GM12892 (cell line): ENCODE measurements at regions not wholly inside any gene's neighbourhood (a gene's known extent, or its start where the extent isn't known, plus 50 kb on each side); places are given as distances from the start of the nearest gene placed in this dataset.
A peak's percentile ranks its signal among the peaks of the same experiment; 100 is the strongest.
"Not testable (repeated sequence)": the region's sequence is repeated elsewhere in the genome, so short reads cannot be mapped to it uniquely, and the experiment has no call there.

Experiments used
- DNase-seq: peaks from one replicate; pipeline ENCODE4 v3.0.0; 2011; ENCODE audit not compliant: insufficient read length
- FAIRE-seq: peaks from 2 replicates; lab custom pipeline; 2011; peaks lifted over from hg19 to GRCh38; lab: Jason Lieb, UNC
- POLR2A ChIP-seq: IDR thresholded peaks from 2 replicates; pipeline ENCODE4 v1.6.1; 2011; ENCODE audit warnings: low read depth, low read length, control low read depth
- POLR2AphosphoS5 ChIP-seq: IDR thresholded peaks from 2 replicates; pipeline ENCODE4 v1.6.1; 2011; ENCODE audit warnings: low read depth, low read length, control low read depth
- TAF1 ChIP-seq: IDR thresholded peaks from 2 replicates; pipeline ENCODE4 v1.6.1; 2011; ENCODE audit warnings: low read depth, mild to moderate bottlenecking, control low read depth, low read length, borderline replicate concordance

- FAIRE-seq (peak; percentile 100), DNase-seq (peak; percentile 46)
- TF ChIP-seq POLR2AphosphoS5 (0 out of 2 replicates have a peak, but pooled peaks have one; percentile 33), POLR2A (no peak)
Measured at GRCh38 chr11:115996125-115996807, 492.1 kb upstream of the CADM1 start.

DNA sequence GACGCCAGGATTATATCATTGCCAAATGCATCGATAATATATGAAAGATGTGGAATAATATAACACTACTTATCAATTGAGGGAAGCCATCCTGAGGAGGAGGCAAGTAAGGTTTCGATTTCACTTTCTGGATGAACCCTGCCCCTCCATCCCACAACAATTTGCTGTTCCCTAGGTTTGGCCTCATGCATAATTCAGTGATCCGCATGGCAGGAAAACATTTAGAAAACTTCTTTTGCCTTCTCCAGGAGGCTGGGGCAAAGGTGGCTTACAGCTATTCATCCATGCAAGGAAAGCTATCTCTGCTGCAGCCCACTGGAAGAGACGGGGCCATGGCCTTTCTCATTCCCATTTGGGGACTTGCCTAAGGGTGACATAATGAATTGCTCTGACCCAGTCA is 489.4 kb upstream of the CADM1 start:
- TF ChIP-seq TAF1 (no peak), POLR2AphosphoS5 (no peak), POLR2A (no peak)
- no peak for DNase-seq
- FAIRE-seq: peak; percentile 17

- TF ChIP-seq POLR2A (no peak), POLR2AphosphoS5 (no peak), TAF1 (no peak)
- DNase-seq (peak; percentile 38), FAIRE-seq (peak; percentile 50)
Measured at GRCh38 chr11:115990004-115990447, 485.8 kb upstream of the CADM1 start.

GRCh38 chr11:115985896-115986295 is 481.7 kb upstream of the CADM1 start:
- DNase-seq (no peak), FAIRE-seq (no peak)

DNA sequence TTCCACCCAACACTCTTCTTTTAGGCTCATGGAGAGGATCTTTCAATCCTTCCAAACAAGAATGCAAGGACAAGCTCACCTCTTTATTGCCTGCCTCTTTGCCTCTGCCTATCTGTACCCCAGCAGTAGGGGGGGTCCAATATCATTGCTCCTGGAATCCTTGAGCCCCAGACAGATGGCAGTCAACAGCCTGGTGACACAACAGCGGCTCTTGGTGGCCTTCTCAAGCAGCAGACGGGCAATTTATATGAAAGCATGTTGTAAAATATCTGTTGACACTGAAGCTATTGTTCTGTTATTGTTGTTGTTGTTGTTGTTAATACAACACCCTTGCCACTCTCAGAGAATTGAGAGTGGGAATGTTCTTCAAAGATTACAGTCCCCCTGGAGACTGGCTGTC is 480.0 kb upstream of the CADM1 start:
- TF ChIP-seq POLR2A (no peak), POLR2AphosphoS5 (no peak), TAF1 (no peak)
- no peak for DNase-seq
- no peak for FAIRE-seq

More at GRCh38 chr11:115985896-115986295, 481.7 kb upstream of the CADM1 start:
- TF ChIP-seq POLR2A: no peak
- TF ChIP-seq TAF1: no peak
- no peak for TF ChIP-seq POLR2AphosphoS5

- no peak for TF ChIP-seq POLR2A
- TF ChIP-seq POLR2AphosphoS5: no peak
- TF ChIP-seq TAF1: no peak
- no peak for FAIRE-seq
Measured at GRCh38 chr11:115982666-115983065, 478.5 kb upstream of the CADM1 start.

DNA sequence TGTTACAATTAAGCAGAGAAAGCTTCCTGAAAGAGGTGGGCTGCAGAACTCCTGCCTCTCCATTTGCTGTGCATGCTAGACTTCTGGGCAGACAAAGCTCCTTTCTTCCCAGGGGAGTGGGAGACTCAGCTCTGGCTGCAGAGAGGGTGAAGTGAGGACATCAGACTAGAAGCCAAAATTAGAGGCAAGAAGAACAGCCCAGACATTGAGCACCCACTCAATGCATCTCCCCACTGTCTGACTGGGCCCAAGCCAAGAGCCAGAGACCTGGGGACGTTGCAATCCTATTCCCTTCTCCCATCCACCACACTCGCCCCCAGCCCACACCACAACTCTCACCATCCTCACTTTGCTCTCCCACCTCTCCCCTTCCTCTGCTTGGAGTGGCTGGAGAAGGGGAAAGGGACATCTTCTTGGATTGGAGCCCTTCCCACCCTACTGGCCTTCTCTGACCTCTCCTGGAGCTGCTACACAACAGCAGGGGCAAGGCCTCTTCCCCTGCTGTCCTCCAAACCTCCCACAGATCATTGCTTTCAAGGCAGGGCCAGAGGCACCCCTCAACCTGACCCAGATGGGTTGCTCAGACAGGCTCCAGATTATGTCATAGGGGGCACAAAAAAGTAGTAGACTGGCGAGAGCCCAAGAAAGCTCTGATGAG is 477.7 kb upstream of the CADM1 start:
- no peak for FAIRE-seq
- no peak for DNase-seq
- no peak for TF ChIP-seq TAF1
- no peak for TF ChIP-seq POLR2AphosphoS5
- TF ChIP-seq POLR2A: no peak

More at GRCh38 chr11:115982666-115983065, 478.5 kb upstream of the CADM1 start:
- DNase-seq: no peak

GRCh38 chr11:115981104-115981481 is 476.9 kb upstream of the CADM1 start:
- TF ChIP-seq POLR2A (no peak), TAF1 (no peak), POLR2AphosphoS5 (no peak)
- no peak for DNase-seq
- FAIRE-seq: no peak

DNA sequence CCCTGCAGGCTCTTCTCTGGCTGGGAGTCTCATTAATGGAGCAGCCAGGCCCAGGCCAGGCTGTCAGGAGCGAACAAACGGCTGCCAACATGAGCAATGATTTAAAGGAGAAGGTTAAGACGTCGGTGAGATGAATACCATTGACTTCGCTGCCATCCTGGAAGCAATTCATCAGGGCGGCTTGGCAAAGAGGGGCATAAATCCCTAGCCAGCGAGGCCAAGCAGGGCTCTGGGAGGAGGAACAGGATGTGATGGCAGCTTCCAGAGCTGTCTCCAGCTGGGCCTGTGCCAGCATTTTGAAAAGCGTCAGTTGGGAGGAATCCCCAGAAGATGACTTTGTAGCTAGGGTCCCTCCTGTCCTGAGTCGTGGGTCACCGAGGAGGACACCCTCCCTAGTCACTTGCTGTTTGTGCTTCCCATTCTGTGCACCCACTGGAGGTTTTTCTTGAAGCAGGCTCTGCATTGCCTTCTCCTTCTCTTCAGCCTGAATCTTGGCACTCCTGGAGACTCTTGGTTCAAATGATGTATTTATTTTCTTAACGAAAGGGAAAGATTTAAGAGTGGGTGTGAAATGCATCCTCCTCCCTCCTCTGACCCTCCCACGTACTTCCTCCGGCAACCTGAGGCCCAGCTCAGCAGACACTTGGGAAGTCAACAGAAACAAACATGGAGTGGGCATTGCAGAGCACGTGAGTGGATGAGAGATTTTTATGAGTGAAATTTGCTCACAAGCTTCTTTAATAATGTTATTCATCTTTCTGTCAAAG is 476.3 kb upstream of the CADM1 start:
- DNase-seq (no peak), FAIRE-seq (no peak)
- TF ChIP-seq POLR2A: no peak
- no peak for TF ChIP-seq POLR2AphosphoS5
- no peak for TF ChIP-seq TAF1

DNA sequence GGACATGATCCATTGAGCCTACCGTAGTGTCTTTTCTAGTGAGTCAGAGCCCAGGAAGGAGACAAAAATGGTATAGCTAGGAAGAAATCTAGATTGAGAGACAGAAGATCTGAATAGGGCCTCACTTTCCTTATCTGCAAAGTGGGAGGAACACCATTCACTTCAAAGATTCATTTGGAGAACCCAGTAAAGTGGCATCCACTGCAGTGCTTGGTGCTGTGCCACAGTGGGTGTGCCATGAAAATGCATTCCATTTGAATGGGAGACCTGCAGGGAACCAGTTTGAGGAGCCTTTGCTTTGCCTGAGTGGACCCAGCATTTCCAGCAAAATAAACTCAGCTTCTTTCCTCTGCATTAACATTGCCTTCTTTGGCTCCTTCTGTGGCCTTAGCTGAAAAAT is 470.5 kb upstream of the CADM1 start:
- DNase-seq: no peak
- TF ChIP-seq TAF1 (no peak), POLR2A (no peak), POLR2AphosphoS5 (no peak)
- FAIRE-seq: no peak

- DNase-seq, FAIRE-seq: not testable (repeated sequence)
Measured at GRCh38 chr11:115967203-115967602, 463.0 kb upstream of the CADM1 start.
